ENCODE measurements at regions not wholly inside any gene's neighbourhood (a gene's known extent, or its start where the extent isn't known, plus 50 kb on each side); places are given as distances from the start of the nearest gene placed in this dataset.

- no peak for TF ChIP-seq PATZ1 (CRISPR knock-in tag; IDR thresholded peaks at IDR 0.05; ENCODE audit: borderline replicate concordance)
- TF ChIP-seq BACH2 (CRISPR knock-in tag; IDR thresholded peaks at IDR 0.05; ENCODE audit: borderline replicate concordance), result no peak
These were observed 731.6 kb upstream of the MANEA start (continued) for GRCh38 chr6:94845742-94846141.

GRCh38 chr6:94835264-94835663, 742.1 kb upstream of the MANEA start:
- no peak for ATAC-seq
- TF ChIP-seq GLIS3 (CRISPR knock-in tag; IDR thresholded peaks at IDR 0.05) (no peak), ZNF565 (CRISPR knock-in tag; conservative IDR thresholded peaks at IDR 0.05; ENCODE audit: low read depth) (no peak), ESRRG (CRISPR knock-in tag; IDR thresholded peaks at IDR 0.05) (no peak), POU6F1 (CRISPR knock-in tag; IDR thresholded peaks at IDR 0.05; ENCODE audit: borderline replicate concordance, low read depth) (no peak), TOX (CRISPR knock-in tag; IDR thresholded peaks at IDR 0.05; ENCODE audit: borderline replicate concordance) (no peak), BACH2 (CRISPR knock-in tag; IDR thresholded peaks at IDR 0.05; ENCODE audit: borderline replicate concordance) (no peak), TCF4 (CRISPR knock-in tag; IDR thresholded peaks at IDR 0.05; ENCODE audit: borderline replicate concordance) (no peak), ZNF8 (CRISPR knock-in tag; IDR thresholded peaks at IDR 0.05) (no peak), ZFP30 (CRISPR knock-in tag; IDR thresholded peaks at IDR 0.05) (no peak), ZC3H10 (CRISPR knock-in tag; IDR thresholded peaks at IDR 0.05) (no peak), PPARA (CRISPR knock-in tag; IDR thresholded peaks at IDR 0.05; ENCODE audit: borderline replicate concordance) (no peak), ARNTL (CRISPR knock-in tag; IDR thresholded peaks at IDR 0.05; ENCODE audit: borderline replicate concordance, low read depth) (no peak), OSR1 (CRISPR knock-in tag; IDR thresholded peaks at IDR 0.05) (no peak), PATZ1 (CRISPR knock-in tag; IDR thresholded peaks at IDR 0.05; ENCODE audit: borderline replicate concordance) (no peak), TSHZ2 (CRISPR knock-in tag; IDR thresholded peaks at IDR 0.05) (no peak)

GRCh38 chr6:94813806-94814205, 763.5 kb upstream of the MANEA start:
- TF ChIP-seq PATZ1 (CRISPR knock-in tag; IDR thresholded peaks at IDR 0.05; ENCODE audit: borderline replicate concordance) (no peak), ZC3H10 (CRISPR knock-in tag; IDR thresholded peaks at IDR 0.05) (no peak), TCF4 (CRISPR knock-in tag; IDR thresholded peaks at IDR 0.05; ENCODE audit: borderline replicate concordance) (no peak), CSDC2 (CRISPR knock-in tag; IDR thresholded peaks at IDR 0.05) (no peak)
- ATAC-seq, result no peak

- TF ChIP-seq TOX (CRISPR knock-in tag; IDR thresholded peaks at IDR 0.05; ENCODE audit: borderline replicate concordance) (no peak), PPARA (CRISPR knock-in tag; IDR thresholded peaks at IDR 0.05; ENCODE audit: borderline replicate concordance) (no peak), ZFP30 (CRISPR knock-in tag; IDR thresholded peaks at IDR 0.05) (no peak), PATZ1 (CRISPR knock-in tag; IDR thresholded peaks at IDR 0.05; ENCODE audit: borderline replicate concordance) (no peak), CSDC2 (CRISPR knock-in tag; IDR thresholded peaks at IDR 0.05) (no peak), ARNTL (CRISPR knock-in tag; IDR thresholded peaks at IDR 0.05; ENCODE audit: borderline replicate concordance, low read depth) (no peak)
- ATAC-seq, result no peak
These were observed 776.0 kb upstream of the MANEA start for GRCh38 chr6:94801344-94801743.

Measured in SK-N-SH treated with all-trans-retinoic acid at 6 μM for 48 hours (cell line).